AG04450 (cell line): ENCODE measurements at regions not wholly inside any gene's neighbourhood (a gene's known extent, or its start where the extent isn't known, plus 50 kb on each side); places are given as distances from the start of the nearest gene placed in this dataset.
"Not testable (repeated sequence)": the region's sequence is repeated elsewhere in the genome, so short reads cannot be mapped to it uniquely, and the experiment has no call there.

Source experiments
- CTCF ChIA-PET: fragments of 300-600, 350-600 bp; formaldehyde crosslinking; extraction: SDS; loops from one replicate; lab custom pipeline; 2022; ENCODE audit warnings: antibody characterized with exemption, inconsistent platforms; lab: Charles Lee
- POLR2A ChIA-PET: fragments of 350-600 bp; formaldehyde crosslinking; extraction: SDS; loops from one replicate; lab custom pipeline; 2021; ENCODE audit warnings: antibody characterized with exemption, inconsistent platforms; lab: Yijun Ruan, JAX
- DNase-seq: peaks from one replicate; pipeline ENCODE4 v3.0.0-alpha.2; 2011; ENCODE audit warnings: low read depth, low spot score
- H3K27ac ChIP-seq: one replicate; pipeline ENCODE4 v1.5.1; 2012; ENCODE audit warnings: low read depth, low read length, control low read depth
- H3K27me3 ChIP-seq: one replicate; pipeline ENCODE4 v1.6.0; 2012; ENCODE audit warnings: low read length; ENCODE audit not compliant: control insufficient read depth, insufficient read depth
- H3K4me3 ChIP-seq: 2 replicates; pipeline ENCODE4 v1.5.1; 2011; ENCODE audit warnings: mild to moderate bottlenecking, low read depth, low read length, control low read depth
- H3K9me3 ChIP-seq: 2 replicates; pipeline ENCODE4 v1.5.1; 2012; ENCODE audit warnings: low read length; ENCODE audit not compliant: control insufficient read depth, insufficient read depth
- CTCF ChIP-seq: IDR thresholded peaks from 2 replicates; pipeline ENCODE4 v1.5.1; 2011; ENCODE audit warnings: low read depth, low read length, control low read depth, inconsistent platforms

- ChIA-PET CTCF (no interaction called here), POLR2A (no interaction called here)
- H3K27ac ChIP-seq, result no peak overlapping the region
- H3K4me3 ChIP-seq, result no peak overlapping the region
- TF ChIP-seq CTCF, result no peak
- H3K27me3 ChIP-seq, result no peaks in the 10 kb centered on the region
- DNase-seq, result no peak
- peaks cover 6% of the 10 kb centered on the region; the same call in 1 of the 2 replicates for H3K9me3 ChIP-seq
These were observed 68.9 kb upstream of the BMP2K start for GRCh38 chr4:78707268-78707667.

GRCh38 chr4:78707793-78708192 lies 68.4 kb upstream of the BMP2K start:
- no peak overlapping the region for H3K27ac ChIP-seq
- no peak overlapping the region for H3K4me3 ChIP-seq
- peaks cover 3% of the 10 kb centered on the region; the same call in 1 of the 2 replicates for H3K9me3 ChIP-seq
- ChIA-PET POLR2A (no interaction called here), CTCF (interaction anchor here (0.6 kb wide), 1 partner anchor 202 kb away, joined by 3 read pairs; no protein-coding TSS in a partner anchor)
- H3K27me3 ChIP-seq, result no peaks in the 10 kb centered on the region
- TF ChIP-seq CTCF, result no peak
- no peak for DNase-seq

GRCh38 chr4:78710536-78710935 lies 65.6 kb upstream of the BMP2K start:
- no peak overlapping the region for H3K4me3 ChIP-seq
- no peak for TF ChIP-seq CTCF
- no peak overlapping the region for H3K27ac ChIP-seq
- POLR2A ChIA-PET, result no interaction called here
- no peaks in the 10 kb centered on the region for H3K27me3 ChIP-seq
- CTCF ChIA-PET, result interaction anchor here (0.6 to 0.9 kb wide), 2 partner anchors 22 to 154 kb away, joined by 3 read pairs; no protein-coding TSS in a partner anchor
- no peak for DNase-seq
- H3K9me3 ChIP-seq, result no peaks in the 10 kb centered on the region

GRCh38 chr4:78711676-78712075 lies 64.5 kb upstream of the BMP2K start:
- H3K27ac ChIP-seq, result no peak overlapping the region
- no peaks in the 10 kb centered on the region for H3K9me3 ChIP-seq
- TF ChIP-seq CTCF, result no peak
- CTCF ChIA-PET, result interaction anchor here (0.6 to 0.9 kb wide), 2 partner anchors 19 to 21 kb away, joined by 3 read pairs; no protein-coding TSS in a partner anchor
- H3K4me3 ChIP-seq, result no peak overlapping the region
- H3K27me3 ChIP-seq, result no peaks in the 10 kb centered on the region
- POLR2A ChIA-PET, result no interaction called here
- DNase-seq, result no peak

GRCh38 chr4:78714598-78714997 lies 61.6 kb upstream of the BMP2K start:
- H3K27me3 ChIP-seq, H3K9me3 ChIP-seq, CTCF ChIA-PET, DNase-seq, H3K27ac ChIP-seq, H3K4me3 ChIP-seq, POLR2A ChIA-PET: not testable (repeated sequence)

- H3K4me3 ChIP-seq, result not testable (repeated sequence)
These were observed 60.8 kb upstream of the BMP2K start for GRCh38 chr4:78715372-78715771.

GRCh38 chr4:78717712-78718111 lies 58.4 kb upstream of the BMP2K start:
- DNase-seq, H3K4me3 ChIP-seq, POLR2A ChIA-PET, H3K9me3 ChIP-seq, CTCF ChIA-PET, H3K27me3 ChIP-seq, H3K27ac ChIP-seq: not testable (repeated sequence)

More at GRCh38 chr4:78715372-78715771, 60.8 kb upstream of the BMP2K start:
- POLR2A ChIA-PET, DNase-seq, CTCF ChIA-PET, H3K27ac ChIP-seq, H3K27me3 ChIP-seq, H3K9me3 ChIP-seq: not testable (repeated sequence)
